ENCODE measurements at regions not wholly inside any gene's neighbourhood (a gene's known extent, or its start where the extent isn't known, plus 50 kb on each side); places are given as distances from the start of the nearest gene placed in this dataset.

GRCh38 chr2:238701341-238702206, 146.3 kb upstream of the TWIST2 start:
- DNase-seq (ENCODE audit: low read depth), result no peak
- no peak for TF ChIP-seq CTCF (conservative IDR thresholded peaks at IDR 0.05; ENCODE audit: control insufficient read depth, insufficient read depth, low read depth, low read length)
- no peak overlapping the region for H3K4me3 ChIP-seq (ENCODE audit: control insufficient read depth, low read depth, low read length)

GRCh38 chr2:238702276-238703052, 145.4 kb upstream of the TWIST2 start:
- no peak for DNase-seq (ENCODE audit: low read depth)
- TF ChIP-seq CTCF (conservative IDR thresholded peaks at IDR 0.05; ENCODE audit: control insufficient read depth, insufficient read depth, low read depth, low read length), result no peak
- H3K4me3 ChIP-seq (ENCODE audit: control insufficient read depth, low read depth, low read length), result no peak overlapping the region

GRCh38 chr2:238703053-238703415, 144.9 kb upstream of the TWIST2 start:
- H3K4me3 ChIP-seq (ENCODE audit: control insufficient read depth, low read depth, low read length), result no peak overlapping the region
- no peak for DNase-seq (ENCODE audit: low read depth)
- TF ChIP-seq CTCF (conservative IDR thresholded peaks at IDR 0.05; ENCODE audit: control insufficient read depth, insufficient read depth, low read depth, low read length), result no peak

- no peak overlapping the region for H3K4me3 ChIP-seq (ENCODE audit: control insufficient read depth, low read depth, low read length)
- TF ChIP-seq CTCF (conservative IDR thresholded peaks at IDR 0.05; ENCODE audit: control insufficient read depth, insufficient read depth, low read depth, low read length), result no peak
- DNase-seq (ENCODE audit: low read depth), result no peak
These were observed 144.4 kb upstream of the TWIST2 start for GRCh38 chr2:238703436-238703835.

- no peak for DNase-seq (ENCODE audit: low read depth)
- no peak for TF ChIP-seq CTCF (conservative IDR thresholded peaks at IDR 0.05; ENCODE audit: control insufficient read depth, insufficient read depth, low read depth, low read length)
- no peak overlapping the region for H3K4me3 ChIP-seq (ENCODE audit: control insufficient read depth, low read depth, low read length)
These were observed 143.2 kb upstream of the TWIST2 start for GRCh38 chr2:238704471-238705225.

GRCh38 chr2:238706163-238706562, 141.7 kb upstream of the TWIST2 start:
- TF ChIP-seq CTCF (conservative IDR thresholded peaks at IDR 0.05; ENCODE audit: control insufficient read depth, insufficient read depth, low read depth, low read length), result no peak
- DNase-seq (ENCODE audit: low read depth), result no peak
- no peak overlapping the region for H3K4me3 ChIP-seq (ENCODE audit: control insufficient read depth, low read depth, low read length)
